GM21786 (cell line): ENCODE measurements at regions not wholly inside any gene's neighbourhood (a gene's known extent, or its start where the extent isn't known, plus 50 kb on each side); places are given as distances from the start of the nearest gene placed in this dataset.

Source experiments
- ATAC-seq: cut with Tn5 transposase; IDR thresholded peaks from one replicate; pipeline ENCODE4 v1.9.1; 2021; ENCODE audit not compliant: unreplicated experiment

GRCh38 chr11:70669871-70670675 is 271.7 kb downstream of the CTTN start:
- ATAC-seq: no peak

DNA sequence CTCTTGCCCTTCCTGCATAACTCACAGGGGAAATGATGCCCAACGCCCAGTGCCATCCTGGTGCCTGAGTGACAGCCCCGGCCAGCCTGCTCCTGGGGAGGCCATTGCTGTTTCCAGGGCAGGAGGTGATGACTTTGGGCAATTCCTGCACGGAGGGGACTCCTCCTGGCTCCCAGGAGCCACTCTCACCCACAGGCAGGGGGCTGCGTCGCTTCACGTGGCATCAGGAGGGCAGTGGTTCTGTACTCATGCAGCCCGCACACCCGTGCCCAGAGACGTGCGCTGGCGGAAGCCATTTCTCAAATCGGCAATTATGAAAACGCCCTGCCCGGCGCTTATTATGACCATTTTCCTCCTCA is 272.3 kb downstream of the CTTN start:
- no peak for ATAC-seq

DNA sequence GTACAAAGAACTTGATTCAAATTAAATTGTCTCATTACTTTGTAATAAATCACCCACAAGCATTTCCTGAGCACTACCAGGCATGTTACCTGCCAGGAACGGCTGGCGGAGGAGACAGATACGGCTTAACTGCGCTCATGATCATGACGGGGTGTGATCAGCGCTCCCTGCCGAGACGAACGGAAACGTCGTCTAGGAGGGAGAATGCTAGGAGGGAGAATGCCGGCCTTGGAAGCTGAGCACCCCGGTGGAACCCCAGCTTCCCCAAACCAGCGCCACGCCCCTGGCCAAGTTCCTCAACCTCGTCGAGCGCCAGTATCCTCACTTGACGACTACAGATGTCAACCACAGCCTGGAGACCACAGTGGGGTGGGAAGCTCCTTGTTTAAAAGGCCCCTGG is 272.8 kb downstream of the CTTN start:
- ATAC-seq: no peak

DNA sequence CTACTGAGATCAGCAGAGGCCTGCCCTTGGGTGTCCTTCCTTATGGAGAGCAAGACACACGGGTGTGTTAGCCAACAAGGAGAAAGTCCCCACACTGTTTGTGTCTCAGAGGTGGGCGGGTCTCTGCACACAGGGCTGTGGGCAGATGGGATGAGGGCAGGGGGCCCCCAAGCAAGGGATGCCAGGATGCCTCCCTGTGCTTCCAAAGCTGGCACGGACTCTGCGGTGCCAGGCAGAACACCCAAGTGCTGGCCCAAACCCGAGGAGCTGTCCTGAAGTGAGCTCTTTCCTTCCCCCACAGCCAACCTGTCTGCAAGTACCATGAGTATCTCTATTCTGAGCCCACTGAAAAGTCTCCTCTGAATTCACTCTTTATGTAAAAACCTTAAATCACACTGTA is 273.3 kb downstream of the CTTN start:
- ATAC-seq: no peak

GRCh38 chr11:70672991-70673653 is 274.8 kb downstream of the CTTN start:
- ATAC-seq: no peak

DNA sequence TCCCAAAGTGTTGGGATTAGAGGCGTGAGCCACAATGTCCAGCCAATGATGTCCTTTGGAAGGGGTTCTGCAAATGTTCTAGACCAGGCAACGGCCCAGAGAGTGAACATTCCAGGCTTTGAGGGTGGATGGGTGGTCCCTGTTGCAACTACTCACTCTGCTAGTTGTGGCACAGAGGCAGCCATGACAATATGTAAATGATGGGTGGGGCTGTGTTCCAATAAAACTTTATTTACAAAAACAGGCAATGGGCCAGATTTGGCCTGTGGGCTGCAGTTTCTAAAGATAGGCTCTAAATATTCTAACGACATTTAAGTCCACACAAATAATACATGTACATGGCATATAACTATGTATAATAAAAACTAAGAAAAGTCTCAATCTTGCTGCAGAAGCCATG is 276.3 kb downstream of the CTTN start:
- no peak for ATAC-seq

DNA sequence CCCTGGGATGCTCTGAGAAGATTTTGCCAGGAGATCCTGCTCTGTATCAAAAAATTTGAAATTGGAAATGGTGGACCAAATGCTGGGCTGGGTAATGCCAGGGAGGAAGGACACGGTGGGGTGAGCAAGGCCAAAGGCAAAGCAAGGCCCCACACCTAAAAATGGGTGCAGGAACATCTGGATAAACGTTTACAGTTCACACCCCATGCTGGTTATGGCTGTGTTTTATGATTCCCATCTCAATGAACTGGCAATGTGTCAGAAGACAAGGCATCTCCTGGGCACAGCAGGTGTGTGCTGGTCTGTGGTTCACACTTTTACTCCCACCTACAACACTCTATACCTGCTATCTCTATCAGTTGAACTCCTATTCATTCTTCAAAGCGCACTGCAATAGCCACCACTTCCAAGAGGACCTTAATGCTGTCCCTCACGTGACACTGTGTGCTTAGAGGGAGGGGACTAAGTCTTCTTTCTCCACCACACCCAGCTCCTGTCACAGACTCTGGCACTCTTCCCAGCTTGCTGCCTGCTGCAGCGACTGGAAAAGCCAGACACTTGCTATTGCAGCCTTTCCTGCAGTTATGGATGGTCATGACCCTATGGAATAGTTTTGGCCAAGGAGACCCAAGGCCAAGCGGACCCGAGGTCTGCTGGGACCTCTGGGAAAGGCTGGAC is 277.5 kb downstream of the CTTN start:
- ATAC-seq: no peak

GRCh38 chr11:70677232-70677916 is 279.0 kb downstream of the CTTN start:
- ATAC-seq: no peak

DNA sequence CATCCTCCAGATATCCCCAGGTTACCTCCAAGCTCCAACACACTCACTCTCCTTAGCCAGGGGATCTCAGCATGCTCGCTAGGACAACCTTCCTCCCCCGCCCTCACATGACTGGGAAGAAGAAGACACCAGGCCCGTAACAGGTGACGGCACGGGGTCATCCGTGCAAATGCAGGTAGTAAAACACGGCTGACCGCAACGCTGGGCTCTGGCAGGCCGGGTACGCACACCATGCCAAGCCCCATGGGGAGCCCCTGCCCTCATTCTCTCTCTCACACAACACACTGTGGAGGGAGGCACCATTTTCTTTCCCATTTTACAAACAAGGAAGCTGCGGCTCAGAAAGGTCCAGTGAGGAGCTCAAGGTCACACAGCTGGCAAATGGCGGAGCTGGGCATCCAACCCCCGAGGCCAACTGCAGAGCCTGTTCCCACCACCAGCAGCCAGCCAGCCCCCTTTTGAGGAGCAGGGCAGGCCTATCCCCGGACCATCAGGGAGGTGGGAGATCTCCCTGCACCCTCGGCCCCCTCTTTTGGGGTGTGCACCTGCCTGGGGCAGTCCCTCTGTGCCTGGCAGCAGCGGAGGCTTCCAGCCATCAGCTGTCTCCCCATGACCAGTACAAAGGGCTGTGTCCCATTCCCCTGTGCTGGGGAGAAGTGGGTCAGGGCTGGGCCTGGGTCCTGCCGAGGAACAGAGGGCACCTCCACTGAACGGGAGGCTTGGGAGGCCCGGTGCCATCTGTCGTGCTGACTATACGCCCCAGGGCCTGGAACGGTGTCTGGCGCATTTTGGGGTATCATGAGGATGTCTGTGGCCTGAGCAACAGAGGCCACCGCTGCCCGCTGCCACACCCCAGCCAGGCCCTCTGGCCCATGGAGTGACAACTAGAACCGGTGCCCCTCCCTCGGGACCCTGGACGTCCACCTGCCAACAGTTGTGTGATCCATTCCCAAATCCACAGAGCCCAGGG is 280.9 kb downstream of the CTTN start:
- ATAC-seq: no peak

DNA sequence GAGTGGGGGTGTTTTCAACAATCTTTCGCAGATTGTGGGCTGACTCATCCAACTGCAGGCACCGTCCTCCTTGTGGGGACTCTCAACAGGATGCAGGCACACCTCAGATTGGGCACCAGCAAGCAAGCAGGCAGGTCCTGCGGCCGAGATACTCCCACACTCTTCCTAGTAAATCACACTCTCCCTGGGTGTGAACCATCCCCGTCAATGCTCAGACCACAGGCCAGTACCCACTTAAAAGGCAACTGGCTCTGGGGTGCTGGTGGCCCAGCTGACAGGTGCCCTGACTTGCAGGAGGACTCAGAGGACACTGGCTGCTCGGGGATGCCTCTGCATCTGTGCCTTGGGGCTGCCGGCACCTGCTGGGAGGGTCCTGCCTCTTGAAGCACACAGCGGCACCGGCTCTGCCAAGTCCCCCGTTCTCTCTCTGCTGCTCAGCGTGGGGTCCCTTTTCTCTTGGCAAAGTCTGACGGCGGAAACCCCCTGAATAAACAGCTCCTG is 282.5 kb downstream of the CTTN start:
- no peak for ATAC-seq

- no peak for ATAC-seq
Measured at GRCh38 chr11:70682056-70682455, 283.7 kb downstream of the CTTN start.

- ATAC-seq: no peak
Measured at GRCh38 chr11:70682760-70683159, 284.4 kb downstream of the CTTN start.

DNA sequence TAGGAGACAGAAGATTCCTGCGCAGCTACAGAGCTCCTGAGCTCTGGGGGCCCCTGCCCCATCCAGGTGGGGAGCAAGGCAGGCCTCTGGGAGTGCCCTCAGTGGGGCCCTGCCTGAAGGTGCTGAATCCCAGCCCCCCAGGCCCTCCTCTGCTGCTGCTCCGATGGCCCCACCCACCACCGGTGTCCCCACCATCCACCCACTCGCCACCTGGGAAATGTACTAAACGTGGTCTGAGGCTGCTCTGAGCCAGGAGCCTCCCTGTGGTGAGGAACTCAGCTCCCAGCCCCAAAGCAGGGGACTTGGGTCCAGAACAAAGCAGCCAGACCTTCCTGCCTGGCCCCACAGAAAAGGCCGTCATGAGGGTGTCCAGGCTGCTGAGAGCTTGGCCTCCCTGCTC is 289.4 kb downstream of the CTTN start:
- ATAC-seq: no peak

DNA sequence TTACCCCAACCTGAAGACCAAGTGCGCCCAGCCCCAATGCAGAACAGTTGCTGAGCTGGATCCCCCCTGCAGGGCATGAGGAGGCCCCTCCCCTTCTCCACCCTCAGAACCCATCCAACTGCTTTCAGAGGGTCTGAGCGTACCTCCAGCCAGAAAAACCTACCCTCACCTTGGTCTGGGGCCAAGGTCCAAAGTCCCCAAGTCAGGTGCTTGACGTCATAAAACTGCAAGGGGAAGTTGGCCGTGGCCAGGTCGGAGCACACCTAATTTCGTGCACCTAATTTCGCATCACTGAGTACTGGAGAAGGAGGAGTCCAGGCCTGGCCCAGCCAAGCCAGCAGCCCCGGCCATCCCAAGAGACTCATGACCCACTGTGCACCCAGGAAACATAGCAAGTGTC is 289.8 kb downstream of the CTTN start:
- ATAC-seq: no peak

- no peak for ATAC-seq
Measured at GRCh38 chr11:70689764-70690163, 291.4 kb downstream of the CTTN start.

DNA sequence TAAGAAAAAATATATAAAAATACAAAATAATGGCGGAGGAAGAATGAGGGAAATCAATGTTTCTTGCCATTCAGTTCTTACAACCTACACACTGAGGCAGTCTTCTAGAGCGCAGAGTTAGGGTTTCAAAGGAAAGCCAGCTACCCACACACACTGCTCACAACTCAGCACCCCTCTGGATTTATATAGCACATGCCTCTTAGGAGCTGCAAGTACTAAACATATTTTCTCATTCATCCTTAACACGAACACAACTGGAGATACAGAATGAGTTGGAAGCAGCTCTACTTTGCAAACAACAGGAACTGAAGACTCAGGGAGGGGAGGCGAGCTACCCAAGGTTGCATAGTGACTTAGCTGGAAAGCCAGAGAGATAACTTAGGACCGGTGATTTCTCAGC is 293.8 kb downstream of the CTTN start:
- no peak for ATAC-seq

GRCh38 chr11:70694371-70694770 is 296.0 kb downstream of the CTTN start:
- ATAC-seq: no peak

- no peak for ATAC-seq
Measured at GRCh38 chr11:70695086-70695960, 297.0 kb downstream of the CTTN start.

DNA sequence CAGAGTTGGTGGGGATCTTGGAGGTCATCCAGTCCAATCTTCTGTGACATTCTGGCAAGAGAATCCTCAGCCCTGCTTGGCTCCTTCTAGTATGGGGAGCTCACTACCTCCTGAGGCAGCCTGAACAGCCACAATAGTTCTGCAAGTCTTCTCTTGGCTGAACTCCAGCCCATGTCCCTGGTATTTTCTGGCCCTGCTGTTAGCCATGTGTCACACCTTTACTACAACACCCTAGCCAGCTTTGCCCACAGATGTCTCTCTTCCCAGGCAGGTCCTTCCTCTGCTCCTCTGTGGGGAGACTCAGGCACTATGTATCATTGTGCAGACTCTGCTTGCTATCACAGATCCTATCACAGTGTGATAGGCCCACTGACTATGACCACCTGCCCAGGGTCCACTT is 297.7 kb downstream of the CTTN start:
- ATAC-seq: no peak
